Osteoblast (primary cell): ENCODE measurements at regions not wholly inside any gene's neighbourhood (a gene's known extent, or its start where the extent isn't known, plus 50 kb on each side); places are given as distances from the start of the nearest gene placed in this dataset.

Experiments used
- DNase-seq: peaks from one replicate; pipeline ENCODE4 v3.0.0; 2011; ENCODE audit warnings: low spot score, mixed read lengths; ENCODE audit not compliant: insufficient read length; ENCODE audit errors: missing footprints
- H2AFZ ChIP-seq: 2 replicates; pipeline ENCODE4 v1.6.0; 2011; ENCODE audit warnings: mild to moderate bottlenecking, low read length
- H3K27ac ChIP-seq: 2 replicates; pipeline ENCODE4 v1.5.1; 2011; ENCODE audit warnings: mild to moderate bottlenecking, low read depth, low read length, moderate library complexity
- H3K27me3 ChIP-seq: 2 replicates; pipeline ENCODE4 v1.6.0; 2012; ENCODE audit warnings: mild to moderate bottlenecking, control low read depth, inconsistent platforms, low read length, moderate library complexity; ENCODE audit not compliant: insufficient read depth
- H3K36me3 ChIP-seq: 2 replicates; pipeline ENCODE4 v1.5.1; 2011; ENCODE audit warnings: mild to moderate bottlenecking, low read length, control low read depth, moderate library complexity; ENCODE audit not compliant: insufficient read depth
- H3K4me1 ChIP-seq: 2 replicates; pipeline ENCODE4 v1.5.1; 2011; ENCODE audit warnings: mild to moderate bottlenecking, low read length, control low read depth, moderate library complexity; ENCODE audit not compliant: insufficient read depth
- H3K4me2 ChIP-seq: 2 replicates; pipeline ENCODE4 v1.6.0; 2011; ENCODE audit warnings: mild to moderate bottlenecking, low read length; ENCODE audit not compliant: insufficient read depth
- H3K4me3 ChIP-seq: fragments of 200-600 bp; sonication (generic); 3 replicates; pipeline ENCODE4 v1.5.1; 2012; ENCODE audit warnings: mild to moderate bottlenecking, low read length, inconsistent platforms; ENCODE audit not compliant: insufficient read depth
- H3K79me2 ChIP-seq: 2 replicates; pipeline ENCODE4 v1.6.0; 2012; ENCODE audit warnings: mild to moderate bottlenecking, low read length, control low read depth, inconsistent platforms; ENCODE audit not compliant: insufficient read depth
- H3K9me3 ChIP-seq: 2 replicates; pipeline ENCODE4 v1.5.1; 2011; ENCODE audit warnings: low read depth, low read length, control low read depth
- H4K20me1 ChIP-seq: 2 replicates; pipeline ENCODE4 v1.6.0; 2012; ENCODE audit warnings: mild to moderate bottlenecking, low read length, control low read depth; ENCODE audit not compliant: insufficient read depth
- CTCF ChIP-seq: IDR thresholded peaks from 2 replicates; pipeline ENCODE4 v1.5.1; 2011; ENCODE audit warnings: mild to moderate bottlenecking, low read depth, low read length, moderate library complexity; ENCODE audit errors: extremely low read depth

GRCh38 chrX:150081076-150081475 lies 142.8 kb upstream of the EOLA2 start:
- no peaks in the 10 kb centered on the region for H3K9me3 ChIP-seq
- DNase-seq, result no peak
- no peaks in the 10 kb centered on the region for H3K36me3 ChIP-seq
- no peak overlapping the region for H3K4me3 ChIP-seq
- TF ChIP-seq CTCF, result no peak
- H2AFZ ChIP-seq, result no peak overlapping the region
- H3K4me2 ChIP-seq, result no peak overlapping the region
- H3K27me3 ChIP-seq, result no peaks in the 10 kb centered on the region
- no peak overlapping the region for H3K27ac ChIP-seq
- H3K4me1 ChIP-seq, result peaks cover 21% of the 10 kb centered on the region
- no peaks in the 10 kb centered on the region for H3K79me2 ChIP-seq
- no peaks in the 10 kb centered on the region for H4K20me1 ChIP-seq

GRCh38 chrX:150084496-150085229 lies 146.4 kb upstream of the EOLA2 start:
- Histone ChIP-seq H3K27me3 (no peaks in the 10 kb centered on the region), H3K4me2 (peak overlapping the region; percentile 53), H3K79me2 (no peaks in the 10 kb centered on the region), H2AFZ (no peak overlapping the region), H3K27ac (peak overlapping the region; percentile 69), H3K4me1 (peaks cover 28% of the 10 kb centered on the region), H3K9me3 (no peaks in the 10 kb centered on the region), H3K36me3 (no peaks in the 10 kb centered on the region), H4K20me1 (no peaks in the 10 kb centered on the region), H3K4me3 (no peak overlapping the region)
- TF ChIP-seq CTCF, result no peak
- DNase-seq, result peak; percentile 73

- Histone ChIP-seq H4K20me1 (no peaks in the 10 kb centered on the region), H3K79me2 (no peaks in the 10 kb centered on the region), H3K36me3 (no peaks in the 10 kb centered on the region), H3K27ac (peak overlapping the region; percentile 69), H3K4me2 (peak overlapping the region; percentile 30), H3K9me3 (no peaks in the 10 kb centered on the region), H2AFZ (no peak overlapping the region), H3K4me1 (peaks cover 28% of the 10 kb centered on the region), H3K27me3 (no peaks in the 10 kb centered on the region), H3K4me3 (no peak overlapping the region)
- TF ChIP-seq CTCF, result no peak
- no peak for DNase-seq
Observed at GRCh38 chrX:150085881-150086280, 147.6 kb upstream of the EOLA2 start.

GRCh38 chrX:150086371-150086770 lies 148.1 kb upstream of the EOLA2 start:
- H3K4me2 ChIP-seq, result peak overlapping the region; percentile 30
- H2AFZ ChIP-seq, result no peak overlapping the region
- no peak overlapping the region for H3K4me3 ChIP-seq
- no peaks in the 10 kb centered on the region for H4K20me1 ChIP-seq
- H3K36me3 ChIP-seq, result no peaks in the 10 kb centered on the region
- DNase-seq, result no peak
- no peaks in the 10 kb centered on the region for H3K79me2 ChIP-seq
- peak overlapping the region; percentile 69 for H3K27ac ChIP-seq
- peaks cover 28% of the 10 kb centered on the region for H3K4me1 ChIP-seq
- no peaks in the 10 kb centered on the region for H3K9me3 ChIP-seq
- no peaks in the 10 kb centered on the region for H3K27me3 ChIP-seq
- TF ChIP-seq CTCF, result no peak
